RPMI7951 (cell line): ENCODE measurements at regions not wholly inside any gene's neighbourhood (a gene's known extent, or its start where the extent isn't known, plus 50 kb on each side); places are given as distances from the start of the nearest gene placed in this dataset.

Source experiments
- DNase-seq: peaks from one replicate; pipeline ENCODE4 v3.0.0-alpha.2; 2012; ENCODE audit warnings: low read depth

DNA sequence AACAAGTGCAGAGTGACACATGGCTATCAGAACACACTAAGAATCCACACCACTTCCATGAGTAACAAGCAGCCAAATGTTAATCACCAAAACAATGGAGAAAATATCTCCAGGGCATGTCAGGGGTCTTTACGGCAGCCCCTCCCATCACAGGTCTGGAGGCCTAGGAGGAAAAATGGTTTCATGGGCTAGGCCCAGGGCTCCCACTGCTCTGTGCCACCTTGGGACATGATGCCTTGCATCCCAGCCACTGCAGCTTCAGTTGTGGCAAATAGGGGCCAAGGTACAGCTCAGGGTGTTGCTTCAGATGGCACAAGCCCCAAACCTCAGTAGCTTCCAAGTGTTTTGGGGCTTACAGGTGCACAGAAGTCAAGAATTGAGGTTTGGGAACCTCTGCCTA, 66.6 kb downstream of the NEURL3 start:
- DNase-seq, result no peak

DNA sequence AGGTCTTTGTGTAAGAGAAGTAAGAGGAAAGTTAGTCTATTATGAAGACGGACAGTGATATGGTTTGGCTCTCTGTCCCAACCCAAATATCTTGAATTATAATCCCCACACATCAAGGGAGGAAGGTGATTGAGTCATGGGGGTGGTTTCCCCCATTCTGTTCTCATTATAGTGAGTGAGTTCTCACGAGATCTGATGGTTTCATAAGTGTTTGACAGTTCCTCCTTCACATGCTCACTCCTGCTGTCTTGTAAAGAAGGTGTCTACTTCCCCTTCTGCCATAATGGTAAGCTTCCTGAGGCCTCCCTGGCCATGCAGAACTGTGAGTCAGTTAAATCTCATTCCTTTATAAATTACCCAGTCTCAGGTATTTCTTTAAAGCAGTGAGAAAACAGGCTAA, 67.6 kb downstream of the NEURL3 start:
- DNase-seq, result no peak

DNA sequence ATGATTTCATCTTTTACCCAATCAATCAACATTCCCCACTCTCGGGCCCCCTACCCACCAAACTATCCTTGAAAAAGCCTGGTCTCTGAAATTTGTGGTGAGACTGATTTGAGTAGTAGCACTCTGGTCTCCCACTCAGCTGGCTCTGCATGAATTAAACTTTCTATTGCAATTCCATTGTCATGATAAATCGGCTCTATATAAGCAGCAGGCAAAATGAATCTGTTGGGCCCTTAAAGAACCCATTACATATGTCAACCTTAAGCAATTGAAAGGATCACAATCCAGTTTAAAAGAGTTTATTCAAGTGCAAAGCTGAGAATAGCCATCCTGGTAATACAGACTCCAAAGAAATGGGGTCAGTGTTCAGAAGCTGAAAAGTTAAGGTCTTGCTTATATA, 68.2 kb downstream of the NEURL3 start:
- DNase-seq, result no peak

GRCh38 chr2:96436416-96436815, 68.7 kb downstream of the NEURL3 start:
- no peak for DNase-seq

DNA sequence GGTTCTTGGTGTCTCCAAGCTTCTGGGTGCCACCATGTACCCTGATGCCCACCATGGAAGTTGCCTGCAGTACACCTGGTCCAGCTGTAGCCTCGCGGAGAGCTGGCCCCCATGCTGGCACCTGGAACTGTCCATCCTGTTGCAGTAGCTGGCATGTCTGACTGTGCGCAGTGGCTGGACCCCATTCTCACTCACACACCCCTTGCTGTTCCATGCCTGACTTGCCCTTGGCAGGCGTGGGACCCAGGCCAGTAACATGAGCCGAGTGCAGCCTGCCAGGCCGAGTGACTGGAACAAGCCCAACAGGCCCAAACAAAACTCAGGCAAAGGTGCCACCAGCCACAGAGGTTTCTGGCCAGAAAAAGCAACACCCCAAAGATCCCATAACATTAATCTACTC, 73.8 kb downstream of the NEURL3 start:
- no peak for DNase-seq

GRCh38 chr2:96430394-96430988, 74.7 kb downstream of the NEURL3 start:
- DNase-seq, result no peak

- DNase-seq, result peak; percentile 83
These were observed 77.2 kb downstream of the NEURL3 start for GRCh38 chr2:96427917-96428316.

- no peak for DNase-seq
These were observed 78.0 kb downstream of the NEURL3 start for GRCh38 chr2:96427169-96427568.

DNA sequence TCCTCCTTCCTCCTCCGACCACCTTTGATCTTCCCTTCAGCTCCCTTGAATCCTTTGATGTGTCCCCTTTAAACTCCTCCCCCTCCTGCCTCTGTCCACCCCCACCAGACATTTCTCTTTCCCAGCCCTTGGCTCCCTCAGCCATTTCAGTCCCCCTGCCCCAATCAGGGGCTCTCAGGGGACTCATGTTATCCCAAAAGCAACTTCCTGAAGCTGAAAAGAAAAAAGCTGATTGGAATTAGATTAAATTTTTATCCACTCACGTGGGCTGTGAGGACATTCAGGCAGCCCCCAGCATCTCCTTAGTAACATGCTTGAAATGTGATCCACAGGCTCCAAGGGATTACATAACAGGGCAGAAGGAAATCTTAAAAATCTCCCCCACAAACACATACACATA, 81.3 kb downstream of the NEURL3 start:
- no peak for DNase-seq
